Keratinocyte (primary cell): ENCODE measurements at regions not wholly inside any gene's neighbourhood (a gene's known extent, or its start where the extent isn't known, plus 50 kb on each side); places are given as distances from the start of the nearest gene placed in this dataset.
"Not testable (repeated sequence)": the region's sequence is repeated elsewhere in the genome, so short reads cannot be mapped to it uniquely, and the experiment has no call there.

Experiments used
- DNase-seq: peaks from one replicate; pipeline ENCODE4 v3.0.0-alpha.2; 2011; ENCODE audit warnings: low read depth, missing footprints, low spot score
- FAIRE-seq: peaks from 2 replicates; lab custom pipeline; 2011; peaks lifted over from hg19 to GRCh38; lab: Jason Lieb, UNC
- H2AFZ ChIP-seq: 2 replicates; pipeline ENCODE4 v1.6.0; 2012; ENCODE audit warnings: low read length, control low read depth, inconsistent platforms; ENCODE audit not compliant: control insufficient read depth
- H3K27ac ChIP-seq: 2 replicates; pipeline ENCODE4 v1.5.1; 2011; ENCODE audit warnings: low read length; ENCODE audit not compliant: control insufficient read depth, insufficient read depth
- H3K27me3 ChIP-seq: 3 replicates; pipeline ENCODE4 v1.6.0; 2011; ENCODE audit warnings: low read length; ENCODE audit not compliant: control insufficient read depth, insufficient read depth; ENCODE audit errors: extremely low read depth
- H3K36me3 ChIP-seq, 2 experiments: 2 replicates in 1 of 2; 3 replicates in 1 of 2; pipeline ENCODE4 v1.5.1; 2011; ENCODE audit warnings: low read length in 2 of 2, mild to moderate bottlenecking in 1 of 2; ENCODE audit not compliant: control insufficient read depth in 2 of 2, insufficient read depth in 2 of 2; ENCODE audit errors: extremely low read depth in 1 of 2
- H3K4me1 ChIP-seq: 3 replicates; pipeline ENCODE4 v1.5.1; 2011; ENCODE audit warnings: low read length; ENCODE audit not compliant: control insufficient read depth, insufficient read depth; ENCODE audit errors: extremely low read depth
- H3K4me2 ChIP-seq: 3 replicates; pipeline ENCODE4 v1.6.0; 2011; ENCODE audit warnings: low read depth, low read length; ENCODE audit not compliant: control insufficient read depth, insufficient read depth; ENCODE audit errors: extremely low read depth
- H3K4me3 ChIP-seq, 3 experiments: fragments of 200-600 bp in 1 of 3; sonication (generic) in 1 of 3; 2 replicates in 2 of 3; 3 replicates in 1 of 3; pipeline ENCODE4 v1.5.1; 2011 to 2016; ENCODE audit warnings: low read length in 3 of 3, mild to moderate bottlenecking in 3 of 3, control low read depth in 2 of 3, inconsistent platforms in 1 of 3, low read depth in 1 of 3, mixed read lengths in 1 of 3, mixed run types in 1 of 3, moderate library complexity in 1 of 3; ENCODE audit not compliant: control insufficient read depth in 2 of 3, insufficient read depth in 2 of 3; ENCODE audit errors: extremely low read depth in 1 of 3
- H3K79me2 ChIP-seq: 2 replicates; pipeline ENCODE4 v1.6.0; 2012; ENCODE audit warnings: low read length; ENCODE audit not compliant: control insufficient read depth, insufficient read depth
- H3K9ac ChIP-seq: 3 replicates; pipeline ENCODE4 v1.6.0; 2011; ENCODE audit warnings: low read length; ENCODE audit not compliant: control insufficient read depth, insufficient read depth; ENCODE audit errors: extremely low read depth
- H3K9me1 ChIP-seq: 3 replicates; pipeline ENCODE4 v1.6.0; 2011; ENCODE audit warnings: low read length; ENCODE audit not compliant: control insufficient read depth, insufficient read depth; ENCODE audit errors: extremely low read depth
- H3K9me3 ChIP-seq: 2 replicates; pipeline ENCODE4 v1.5.1; 2012; ENCODE audit warnings: low read depth, low read length; ENCODE audit not compliant: control insufficient read depth
- H4K20me1 ChIP-seq: 3 replicates; pipeline ENCODE4 v1.6.0; 2011; ENCODE audit warnings: low read length; ENCODE audit not compliant: control insufficient read depth, insufficient read depth; ENCODE audit errors: extremely low read depth
- EZH2 ChIP-seq: IDR thresholded peaks from one replicate; pipeline ENCODE4 v1.6.1; 2012; ENCODE audit warnings: inconsistent platforms, mild to moderate bottlenecking, low read length, moderate library complexity
- dilution Hi-C: fragments of 300-500 bp; cut with MboI; formaldehyde crosslinking; loops from one replicate; pipeline ENCODE4 v1.7.0; 2020; ENCODE audit warnings: low sequenced_read_pairs; ENCODE audit not compliant: extremely low pct_ligation_motif_present
- TF ChIP-seq, protein P1 (sequence below), 3 experiments: IDR thresholded peaks in 1 of 3; conservative IDR thresholded peaks in 1 of 3; optimal IDR thresholded peaks in 1 of 3; 2 replicates in 2 of 3; 3 replicates in 1 of 3; pipeline versions ENCODE3 to v1.5.1; 2011; ENCODE audit warnings: low read length in 3 of 3, mild to moderate bottlenecking in 3 of 3, moderate library complexity in 2 of 3, control low read depth in 1 of 3, inconsistent platforms in 1 of 3; ENCODE audit not compliant: insufficient read depth in 2 of 3; ENCODE audit errors: extremely low read depth in 1 of 3

- no peak overlapping the region for H3K27ac ChIP-seq
- no peaks in the 10 kb centered on the region for H3K9me1 ChIP-seq
- no peak overlapping the region for H3K9ac ChIP-seq
- no peak overlapping the region for H2AFZ ChIP-seq
- H3K4me3 ChIP-seq: no peak overlapping the region
- dilution Hi-C loops: no loop called here
- no peak overlapping the region for H3K4me2 ChIP-seq
- no peak for DNase-seq
- TF ChIP-seq, protein P1, sequence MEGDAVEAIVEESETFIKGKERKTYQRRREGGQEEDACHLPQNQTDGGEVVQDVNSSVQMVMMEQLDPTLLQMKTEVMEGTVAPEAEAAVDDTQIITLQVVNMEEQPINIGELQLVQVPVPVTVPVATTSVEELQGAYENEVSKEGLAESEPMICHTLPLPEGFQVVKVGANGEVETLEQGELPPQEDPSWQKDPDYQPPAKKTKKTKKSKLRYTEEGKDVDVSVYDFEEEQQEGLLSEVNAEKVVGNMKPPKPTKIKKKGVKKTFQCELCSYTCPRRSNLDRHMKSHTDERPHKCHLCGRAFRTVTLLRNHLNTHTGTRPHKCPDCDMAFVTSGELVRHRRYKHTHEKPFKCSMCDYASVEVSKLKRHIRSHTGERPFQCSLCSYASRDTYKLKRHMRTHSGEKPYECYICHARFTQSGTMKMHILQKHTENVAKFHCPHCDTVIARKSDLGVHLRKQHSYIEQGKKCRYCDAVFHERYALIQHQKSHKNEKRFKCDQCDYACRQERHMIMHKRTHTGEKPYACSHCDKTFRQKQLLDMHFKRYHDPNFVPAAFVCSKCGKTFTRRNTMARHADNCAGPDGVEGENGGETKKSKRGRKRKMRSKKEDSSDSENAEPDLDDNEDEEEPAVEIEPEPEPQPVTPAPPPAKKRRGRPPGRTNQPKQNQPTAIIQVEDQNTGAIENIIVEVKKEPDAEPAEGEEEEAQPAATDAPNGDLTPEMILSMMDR (optimal IDR thresholded peaks at IDR 0.05 in 1 of 3, IDR thresholded peaks at IDR 0.05 in 1 of 3, conservative IDR thresholded peaks at IDR 0.05 in 1 of 3; ENCODE audit: extremely low read depth in 1 of 3, insufficient read depth in 2 of 3, low read length in 3 of 3): no peak
- TF ChIP-seq EZH2: no peak
- H3K36me3 ChIP-seq: no peaks in the 10 kb centered on the region
- no peak for FAIRE-seq
- H3K9me3 ChIP-seq: no peaks in the 10 kb centered on the region
- H3K4me1 ChIP-seq: no peaks in the 10 kb centered on the region
- H4K20me1 ChIP-seq: no peaks in the 10 kb centered on the region
- H3K27me3 ChIP-seq: no peaks in the 10 kb centered on the region
- H3K79me2 ChIP-seq: no peaks in the 10 kb centered on the region
Measured at GRCh38 chr14:76705214-76705613, 56.1 kb upstream of the VASH1 start.

GRCh38 chr14:76706207-76706606, 55.1 kb upstream of the VASH1 start:
- H4K20me1 ChIP-seq, H3K36me3 ChIP-seq, H3K4me3 ChIP-seq, H3K4me2 ChIP-seq, DNase-seq, H3K9me1 ChIP-seq, H3K9ac ChIP-seq, H3K27ac ChIP-seq, H3K4me1 ChIP-seq, dilution Hi-C loops, H3K79me2 ChIP-seq, FAIRE-seq, H3K27me3 ChIP-seq, H3K9me3 ChIP-seq, H2AFZ ChIP-seq: not testable (repeated sequence)

GRCh38 chr14:76706811-76707210, 54.5 kb upstream of the VASH1 start:
- no peaks in the 10 kb centered on the region for H4K20me1 ChIP-seq
- H3K27ac ChIP-seq: no peak overlapping the region
- no peak overlapping the region for H3K4me3 ChIP-seq
- no peaks in the 10 kb centered on the region for H3K9me3 ChIP-seq
- H2AFZ ChIP-seq: no peak overlapping the region
- no peak overlapping the region for H3K9ac ChIP-seq
- H3K4me2 ChIP-seq: no peak overlapping the region
- TF ChIP-seq, protein P1 (optimal IDR thresholded peaks at IDR 0.05 in 1 of 3, IDR thresholded peaks at IDR 0.05 in 1 of 3, conservative IDR thresholded peaks at IDR 0.05 in 1 of 3; ENCODE audit: extremely low read depth in 1 of 3, insufficient read depth in 2 of 3, low read length in 3 of 3): no peak
- no peak for TF ChIP-seq EZH2
- no peaks in the 10 kb centered on the region for H3K4me1 ChIP-seq
- no peaks in the 10 kb centered on the region for H3K9me1 ChIP-seq
- H3K36me3 ChIP-seq: no peaks in the 10 kb centered on the region
- dilution Hi-C loops: no loop called here
- no peak for FAIRE-seq
- no peak for DNase-seq
- H3K27me3 ChIP-seq: no peaks in the 10 kb centered on the region
- H3K79me2 ChIP-seq: no peaks in the 10 kb centered on the region
